Esophagus (tissue), 2 donors: ENCODE measurements at regions not wholly inside any gene's neighbourhood (a gene's known extent, or its start where the extent isn't known, plus 50 kb on each side); places are given as distances from the start of the nearest gene placed in this dataset.

Experiments used
- H3K27ac ChIP-seq, 2 donors: one replicate each; pipeline ENCODE4 v1.5.1; 2013; ENCODE audit warnings: low read depth in 2 of 2, mild to moderate bottlenecking in 2 of 2, inconsistent platforms in 1 of 2, low read length in 1 of 2, moderate library complexity in 1 of 2
- H3K27me3 ChIP-seq, 2 donors: one replicate each; pipeline ENCODE4 v1.6.1; 2013; ENCODE audit warnings: low read length in 2 of 2, control low read depth in 1 of 2, mild to moderate bottlenecking in 1 of 2; ENCODE audit not compliant: insufficient read depth in 2 of 2, control insufficient read depth in 1 of 2
- H3K36me3 ChIP-seq, 2 donors: one replicate each; pipeline ENCODE4 v1.6.1; 2013; ENCODE audit warnings: low read length in 1 of 2; ENCODE audit not compliant: control insufficient read depth in 2 of 2, insufficient read depth in 2 of 2
- H3K4me1 ChIP-seq, 2 donors: one replicate each; pipeline ENCODE4 v1.6.1; 2013; ENCODE audit warnings: low read length in 1 of 2; ENCODE audit not compliant: control insufficient read depth in 2 of 2, insufficient read depth in 2 of 2
- H3K4me3 ChIP-seq, 2 donors: one replicate each; pipeline ENCODE4 v1.5.1; 2013; ENCODE audit warnings: low read length in 2 of 2, mild to moderate bottlenecking in 2 of 2, low read depth in 1 of 2, moderate library complexity in 1 of 2
- H3K9me3 ChIP-seq, 2 donors: one replicate each; pipeline ENCODE4 v1.6.1; 2013; ENCODE audit warnings: mild to moderate bottlenecking in 2 of 2, low read depth in 1 of 2, low read length in 1 of 2, moderate library complexity in 1 of 2; ENCODE audit not compliant: control insufficient read depth in 2 of 2, insufficient read depth in 1 of 2
- WGBS, 2 donors: extraction: QIAGEN DNeasy Blood & Tissue Kit; methylation state at CpG; one replicate each; pipeline ENCODE4 v1.1.7; 2013; 5-methylcytosine and 5-hydroxymethylcytosine counted together
- donor health status: healthy with polysubstance abuse.
- donor health status: Bipolar disorder and iron deficiency.

GRCh38 chr9:29456940-29457339, 1883.7 kb upstream of the C9orf72 start:
- no peak overlapping the region for H3K27ac ChIP-seq
- 59 to 87% methylated on average over 3 of the region's 3 CpGs for WGBS, 2 donors
- H3K4me1 ChIP-seq = no peaks in the 10 kb centered on the region
- H3K9me3 ChIP-seq = no peaks in the 10 kb centered on the region
- no peaks in the 10 kb centered on the region for H3K27me3 ChIP-seq
- no peak overlapping the region for H3K4me3 ChIP-seq
- H3K36me3 ChIP-seq = no peaks in the 10 kb centered on the region

- Histone ChIP-seq H3K9me3 (peaks cover 0 to 6% of the 10 kb centered on the region in 2 donors), H3K4me3 (no peak overlapping the region), H3K36me3 (no peaks in the 10 kb centered on the region), H3K4me1 (no peaks in the 10 kb centered on the region), H3K27ac (no peak overlapping the region), H3K27me3 (no peaks in the 10 kb centered on the region)
- WGBS, 2 donors = 47 to 58% methylated on average over 1 of the region's 1 CpG
Measured at GRCh38 chr9:29475471-29475870, 1902.2 kb upstream of the C9orf72 start.

- H3K4me1 ChIP-seq = no peaks in the 10 kb centered on the region
- H3K27me3 ChIP-seq = no peaks in the 10 kb centered on the region
- no peak overlapping the region for H3K27ac ChIP-seq
- H3K9me3 ChIP-seq = peaks cover 0 to 3% of the 10 kb centered on the region in 2 donors
- H3K4me3 ChIP-seq = no peak overlapping the region
- WGBS, 2 donors = 56 to 79% methylated on average over 1 of the region's 1 CpG
- H3K36me3 ChIP-seq = no peaks in the 10 kb centered on the region
Measured at GRCh38 chr9:29511680-29512079, 1938.4 kb upstream of the C9orf72 start.

GRCh38 chr9:29514336-29514735, 1941.1 kb upstream of the C9orf72 start:
- Histone ChIP-seq H3K4me1 (no peaks in the 10 kb centered on the region), H3K27ac (no peak overlapping the region), H3K36me3 (no peaks in the 10 kb centered on the region), H3K27me3 (no peaks in the 10 kb centered on the region), H3K9me3 (peaks cover 0 to 3% of the 10 kb centered on the region in 2 donors), H3K4me3 (no peak overlapping the region)
- WGBS, 2 donors = 43 to 49% methylated on average over 11 of the region's 11 CpGs

GRCh38 chr9:29514862-29515261, 1941.6 kb upstream of the C9orf72 start:
- 61 to 72% methylated on average over 8 of the region's 8 CpGs for WGBS, 2 donors

GRCh38 chr9:29548436-29548835, 1975.2 kb upstream of the C9orf72 start:
- H3K4me1 ChIP-seq = no peaks in the 10 kb centered on the region
- WGBS, 2 donors = 82 to 85% methylated on average over 3 of the region's 3 CpGs
- H3K36me3 ChIP-seq = no peaks in the 10 kb centered on the region
- H3K27ac ChIP-seq = no peak overlapping the region
- H3K9me3 ChIP-seq = no peaks in the 10 kb centered on the region
- H3K4me3 ChIP-seq = no peak overlapping the region
- no peaks in the 10 kb centered on the region for H3K27me3 ChIP-seq

More at GRCh38 chr9:29514862-29515261, 1941.6 kb upstream of the C9orf72 start:
- no peak overlapping the region for H3K4me3 ChIP-seq
- H3K27ac ChIP-seq = no peak overlapping the region
- H3K27me3 ChIP-seq = no peaks in the 10 kb centered on the region
- no peaks in the 10 kb centered on the region for H3K36me3 ChIP-seq
- no peaks in the 10 kb centered on the region for H3K4me1 ChIP-seq
- peaks cover 0 to 3% of the 10 kb centered on the region in 2 donors for H3K9me3 ChIP-seq

GRCh38 chr9:29555502-29555901, 1982.2 kb upstream of the C9orf72 start:
- no peaks in the 10 kb centered on the region for H3K4me1 ChIP-seq
- H3K27ac ChIP-seq = no peak overlapping the region
- no peaks in the 10 kb centered on the region for H3K36me3 ChIP-seq
- H3K4me3 ChIP-seq = no peak overlapping the region
- no peaks in the 10 kb centered on the region for H3K9me3 ChIP-seq
- no peaks in the 10 kb centered on the region for H3K27me3 ChIP-seq

- no peaks in the 10 kb centered on the region for H3K9me3 ChIP-seq
- no peaks in the 10 kb centered on the region for H3K4me1 ChIP-seq
- no peak overlapping the region for H3K4me3 ChIP-seq
- no peak overlapping the region for H3K27ac ChIP-seq
- WGBS, 2 donors = 29 to 45% methylated on average over 3 of the region's 3 CpGs
- H3K27me3 ChIP-seq = no peaks in the 10 kb centered on the region
- H3K36me3 ChIP-seq = no peaks in the 10 kb centered on the region
Measured at GRCh38 chr9:29556317-29556716, 1983.0 kb upstream of the C9orf72 start.

GRCh38 chr9:29556746-29557145, 1983.5 kb upstream of the C9orf72 start:
- no peaks in the 10 kb centered on the region for H3K4me1 ChIP-seq
- no peaks in the 10 kb centered on the region for H3K27me3 ChIP-seq
- WGBS, 2 donors = 67 to 69% methylated on average over 2 of the region's 2 CpGs
- peak overlapping the region in 1 of 2 donors; percentile 49 for H3K27ac ChIP-seq
- H3K9me3 ChIP-seq = no peaks in the 10 kb centered on the region
- no peaks in the 10 kb centered on the region for H3K36me3 ChIP-seq
- H3K4me3 ChIP-seq = no peak overlapping the region

GRCh38 chr9:29564564-29564963, 1991.3 kb upstream of the C9orf72 start:
- H3K4me3 ChIP-seq = no peak overlapping the region
- no peaks in the 10 kb centered on the region for H3K27me3 ChIP-seq
- H3K4me1 ChIP-seq = no peaks in the 10 kb centered on the region
- WGBS, 2 donors = 40 to 65% methylated on average over 1 of the region's 1 CpG
- no peak overlapping the region for H3K27ac ChIP-seq
- peaks cover 3 to 6% of the 10 kb centered on the region in 2 donors for H3K9me3 ChIP-seq
- H3K36me3 ChIP-seq = no peaks in the 10 kb centered on the region
